NB4 (cell line): ENCODE measurements at regions not wholly inside any gene's neighbourhood (a gene's known extent, or its start where the extent isn't known, plus 50 kb on each side); places are given as distances from the start of the nearest gene placed in this dataset.

Experiments used
- DNase-seq: peaks from one replicate; pipeline ENCODE4 v3.0.0; 2010; ENCODE audit warnings: low read depth
- H3K4me3 ChIP-seq: one replicate; pipeline ENCODE4 v1.5.1; 2011; ENCODE audit warnings: mild to moderate bottlenecking, low read depth, low read length, moderate library complexity
- CTCF ChIP-seq: IDR thresholded peaks from one replicate; pipeline ENCODE4 v1.5.1; 2012; ENCODE audit warnings: low read depth, low read length
- MAX ChIP-seq: IDR thresholded peaks from 2 replicates; pipeline ENCODE4 v1.6.1; 2011; ENCODE audit warnings: low read depth, low read length
- MYC ChIP-seq: IDR thresholded peaks from 2 replicates; pipeline ENCODE4 v1.6.1; 2011; ENCODE audit warnings: low read depth, low read length
- POLR2A ChIP-seq: IDR thresholded peaks from 2 replicates; pipeline ENCODE4 v1.6.1; 2011; ENCODE audit warnings: mild to moderate bottlenecking; ENCODE audit not compliant: insufficient read length; ENCODE audit errors: extremely low read depth

DNA sequence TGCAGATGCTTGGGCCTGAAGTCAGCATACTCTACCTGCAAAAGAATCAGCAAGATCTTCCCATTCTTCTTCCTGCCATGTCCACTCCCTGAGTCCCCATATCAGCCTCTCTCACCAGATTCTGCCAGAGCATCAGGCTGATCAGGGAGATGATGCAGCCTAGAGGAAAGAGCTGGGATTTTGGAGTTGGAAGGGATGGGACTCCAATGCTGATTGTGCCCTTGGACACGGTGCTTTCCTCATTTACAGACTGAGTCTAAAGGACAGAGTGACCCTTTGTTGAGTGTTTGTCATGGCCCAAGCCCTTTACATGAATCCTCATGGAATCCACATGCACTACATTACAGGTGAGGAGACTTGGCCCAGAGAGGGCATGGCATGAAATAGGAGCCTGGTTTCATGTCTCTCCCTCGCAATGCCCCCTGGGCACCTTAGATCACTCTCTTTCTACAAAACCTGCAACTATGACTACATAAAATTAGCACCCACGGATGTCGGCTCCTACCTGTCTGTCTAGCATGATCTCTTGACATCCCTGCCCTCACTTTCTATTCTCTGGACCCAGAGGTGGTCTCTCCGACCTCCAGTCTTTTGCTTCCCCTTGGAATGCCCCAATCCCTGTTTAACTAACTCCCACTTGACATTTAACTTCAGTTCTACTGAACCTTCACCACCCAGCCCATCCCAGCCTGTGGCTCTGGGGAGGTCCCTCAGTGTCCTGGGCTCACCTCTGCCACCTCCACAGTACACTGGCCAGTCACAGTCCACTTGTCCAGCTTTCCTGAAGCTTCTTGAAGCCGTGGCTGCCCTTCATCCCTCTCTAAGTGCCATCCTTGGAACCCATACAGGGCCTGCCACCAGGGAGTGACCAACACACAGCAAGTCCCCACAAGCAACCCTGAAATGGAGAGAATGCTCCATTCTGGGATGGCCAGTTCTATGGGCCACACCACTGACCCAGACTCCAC lies 173.5 kb downstream of the ABHD5 start:
- no peak for TF ChIP-seq CTCF
- no peak for TF ChIP-seq POLR2A
- TF ChIP-seq MAX = no peak
- TF ChIP-seq MYC = no peak
- no peak for DNase-seq
- no peak overlapping the region for H3K4me3 ChIP-seq

DNA sequence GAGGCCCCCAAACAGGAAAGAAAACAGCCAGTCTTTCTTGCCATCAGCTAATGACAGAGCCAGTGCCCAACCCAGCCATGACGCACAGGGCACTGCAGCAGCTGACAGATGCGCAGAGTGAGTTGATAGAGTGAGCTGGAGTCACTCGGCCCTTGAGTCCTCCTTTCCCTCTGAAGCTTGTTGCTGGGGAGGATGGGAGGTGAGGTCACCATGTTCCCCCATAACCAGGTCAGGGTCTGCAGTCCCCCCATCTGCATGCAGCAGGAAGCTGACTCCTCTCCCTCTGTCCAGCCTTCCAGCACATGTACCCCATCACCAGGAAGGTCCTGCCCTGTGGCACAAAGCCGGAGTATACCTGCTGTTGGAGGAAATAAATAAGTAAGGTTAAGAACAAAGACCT lies 174.6 kb downstream of the ABHD5 start:
- H3K4me3 ChIP-seq = no peak overlapping the region
- DNase-seq = no peak
- TF ChIP-seq POLR2A (no peak), CTCF (no peak), MAX (no peak)

DNA sequence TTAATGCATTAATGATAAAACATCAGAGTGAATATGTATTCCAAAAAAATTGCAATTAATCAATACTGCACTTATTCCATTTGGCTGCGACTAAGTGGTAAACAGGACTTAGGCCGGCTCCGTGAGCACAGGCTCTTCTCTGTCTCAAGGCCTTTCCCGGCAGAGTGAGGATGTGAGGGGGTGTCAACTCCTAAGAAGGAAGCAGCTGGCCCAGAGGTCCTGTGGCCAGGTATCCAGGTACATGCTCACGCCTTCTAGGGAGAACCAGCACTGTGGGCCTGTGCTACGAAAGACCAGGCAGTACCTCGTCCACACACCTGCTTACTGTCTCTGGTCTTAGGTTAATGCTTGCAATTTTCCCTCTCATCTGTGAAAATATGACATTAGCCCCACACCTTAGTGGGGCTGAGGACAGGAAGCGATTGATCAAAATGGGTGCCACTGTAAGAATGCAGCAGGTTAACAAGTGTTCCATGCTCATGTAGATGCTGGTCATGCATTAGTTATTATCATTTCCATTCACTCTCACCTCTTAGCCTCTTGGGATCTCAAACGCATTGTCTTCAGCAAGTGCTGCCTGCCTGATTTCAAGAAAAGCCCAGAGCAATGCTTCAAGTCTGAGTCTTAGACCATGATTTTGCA lies 175.3 kb downstream of the ABHD5 start:
- no peak for TF ChIP-seq MYC
- no peak for TF ChIP-seq MAX
- TF ChIP-seq CTCF = no peak
- no peak for TF ChIP-seq POLR2A
- DNase-seq = no peak
- H3K4me3 ChIP-seq = no peak overlapping the region

GRCh38 chr3:43866529-43867353 lies 176.0 kb downstream of the ABHD5 start:
- TF ChIP-seq CTCF = no peak
- TF ChIP-seq POLR2A = no peak
- no peak for TF ChIP-seq MAX
- TF ChIP-seq MYC = no peak
- DNase-seq = no peak
- H3K4me3 ChIP-seq = no peak overlapping the region

GRCh38 chr3:43867436-43868072 lies 176.8 kb downstream of the ABHD5 start:
- DNase-seq = no peak
- no peak overlapping the region for H3K4me3 ChIP-seq
- no peak for TF ChIP-seq MYC
- no peak for TF ChIP-seq MAX
- no peak for TF ChIP-seq CTCF
- TF ChIP-seq POLR2A = no peak
